Upper lobe of left lung (tissue), 4 donors: ENCODE measurements at regions not wholly inside any gene's neighbourhood (a gene's known extent, or its start where the extent isn't known, plus 50 kb on each side); places are given as distances from the start of the nearest gene placed in this dataset.

ENCODE experiments used
- POLR2A ChIP-seq, 4 donors: fragments of 450-650 bp; IDR thresholded peaks; one replicate each; pipeline ENCODE4 v1.5.1; 2016 to 2017; ENCODE audit warnings: antibody characterized with exemption in 4 of 4, mild to moderate bottlenecking in 2 of 4
- TF ChIP-seq, protein P1 (sequence below), 6 experiments: fragments of 450-650 bp in 4 of 6; fragments of 200-600 bp in 2 of 6; sonication (generic) in 2 of 6; IDR thresholded peaks; one replicate each; pipeline ENCODE4 v1.5.1; 2016 to 2019; ENCODE audit warnings: antibody characterized with exemption in 6 of 6

DNA sequence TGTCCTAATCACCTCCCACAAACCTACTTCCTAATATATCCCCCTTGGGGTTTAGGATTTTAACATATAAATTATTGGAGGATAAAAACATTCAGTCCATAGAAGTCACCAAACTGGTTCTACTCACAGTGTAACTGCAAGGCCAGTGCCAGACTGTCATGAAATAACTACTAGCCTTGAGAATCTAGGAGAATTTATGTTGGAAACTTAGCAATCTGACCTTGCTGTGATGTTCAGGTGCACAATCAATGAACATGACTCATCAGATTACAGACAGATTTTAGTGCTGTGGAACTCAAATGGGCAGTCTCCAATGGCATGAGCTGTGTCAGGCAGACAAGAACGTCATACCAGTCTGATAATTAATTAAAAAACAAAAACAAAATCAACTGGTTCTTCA lies 571.4 kb upstream of the IGFBP3 start:
- TF ChIP-seq, protein P1, sequence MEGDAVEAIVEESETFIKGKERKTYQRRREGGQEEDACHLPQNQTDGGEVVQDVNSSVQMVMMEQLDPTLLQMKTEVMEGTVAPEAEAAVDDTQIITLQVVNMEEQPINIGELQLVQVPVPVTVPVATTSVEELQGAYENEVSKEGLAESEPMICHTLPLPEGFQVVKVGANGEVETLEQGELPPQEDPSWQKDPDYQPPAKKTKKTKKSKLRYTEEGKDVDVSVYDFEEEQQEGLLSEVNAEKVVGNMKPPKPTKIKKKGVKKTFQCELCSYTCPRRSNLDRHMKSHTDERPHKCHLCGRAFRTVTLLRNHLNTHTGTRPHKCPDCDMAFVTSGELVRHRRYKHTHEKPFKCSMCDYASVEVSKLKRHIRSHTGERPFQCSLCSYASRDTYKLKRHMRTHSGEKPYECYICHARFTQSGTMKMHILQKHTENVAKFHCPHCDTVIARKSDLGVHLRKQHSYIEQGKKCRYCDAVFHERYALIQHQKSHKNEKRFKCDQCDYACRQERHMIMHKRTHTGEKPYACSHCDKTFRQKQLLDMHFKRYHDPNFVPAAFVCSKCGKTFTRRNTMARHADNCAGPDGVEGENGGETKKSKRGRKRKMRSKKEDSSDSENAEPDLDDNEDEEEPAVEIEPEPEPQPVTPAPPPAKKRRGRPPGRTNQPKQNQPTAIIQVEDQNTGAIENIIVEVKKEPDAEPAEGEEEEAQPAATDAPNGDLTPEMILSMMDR (IDR thresholded peaks at IDR 0.05) = no peak
- no peak for TF ChIP-seq POLR2A (IDR thresholded peaks at IDR 0.05)
